Psoas muscle (tissue), 7 donors: ENCODE measurements at regions not wholly inside any gene's neighbourhood (a gene's known extent, or its start where the extent isn't known, plus 50 kb on each side); places are given as distances from the start of the nearest gene placed in this dataset.

ENCODE experiments used
- ATAC-seq, 4 donors: fragments of 200-7000 bp; cut with Tn5 transposase; one replicate each; pipeline ENCODE4 v1.9.1; 2020; ENCODE audit warnings: moderate library complexity in 3 of 4, mild to moderate bottlenecking in 2 of 4
- DNase-seq, 2 donors: peaks; one replicate each; pipeline ENCODE4 v3.0.0-alpha.2; 2020
- H3K27ac ChIP-seq: fragments of 200-600 bp; one replicate; pipeline ENCODE4 v1.8.0; 2022
- H3K27me3 ChIP-seq, 3 donors: fragments of 200-600 bp in 1 of 3; one replicate each; pipeline versions ENCODE4 v1.6.1 to v1.8.0; 2013 to 2022; ENCODE audit warnings: low read length in 2 of 3, mild to moderate bottlenecking in 2 of 3, moderate library complexity in 1 of 3; ENCODE audit not compliant: insufficient read depth in 3 of 3
- H3K36me3 ChIP-seq, 2 donors: fragments of 200-600 bp in 1 of 2; one replicate each; pipeline versions ENCODE4 v1.6.1 to v1.8.0; 2013 to 2022; ENCODE audit warnings: low read depth in 1 of 2, mild to moderate bottlenecking in 1 of 2, moderate library complexity in 1 of 2; ENCODE audit not compliant: insufficient read depth in 1 of 2
- H3K4me1 ChIP-seq: fragments of 200-600 bp; one replicate; pipeline ENCODE4 v1.8.0; 2022
- H3K4me3 ChIP-seq: fragments of 200-600 bp; one replicate; pipeline ENCODE4 v1.8.0; 2022; ENCODE audit warnings: mild to moderate bottlenecking
- H3K9me3 ChIP-seq: fragments of 200-600 bp; one replicate; pipeline ENCODE4 v1.8.0; 2022
- CTCF ChIP-seq: fragments of 200-600 bp; IDR thresholded peaks from one replicate; pipeline ENCODE4 v1.8.0; 2022; ENCODE audit warnings: antibody characterized with exemption
- WGBS, 3 donors: extraction: QIAGEN DNeasy Blood & Tissue Kit; methylation state at CpG; one replicate each; pipeline versions ENCODE4 v1.1.6 to v1.1.7; 2013; 5-methylcytosine and 5-hydroxymethylcytosine counted together
- intact Hi-C, 2 donors: fragments of 100-400 bp; cut with DNase I; formaldehyde crosslinking; loops; one replicate each; pipeline versions ENCODE4 v1.11.0 to v1.14.2; 2022
- donor health status: healthy with polysubstance abuse.
- donor health status: DM: no; HTN: no; CAD: no; lungs with moderate emphysema.
- donor health status: Bipolar disorder and iron deficiency.
- donor health status: healthy.
- donor health status: DM: yes; HTN: yes; CAD: no.
- donor health status: DM: no; HTN: no; CAD: no.
- donor health status: DM: yes; HTN: yes; CAD: no.

- Histone ChIP-seq H3K27ac (no peak overlapping the region), H3K4me3 (no peak overlapping the region), H3K9me3 (no peaks in the 10 kb centered on the region), H3K4me1 (no peaks in the 10 kb centered on the region), H3K27me3 (no peaks in the 10 kb centered on the region), H3K36me3 (no peaks in the 10 kb centered on the region)
- no peak for TF ChIP-seq CTCF
- ATAC-seq (no peak), DNase-seq (no peak)
- intact Hi-C loops: no loop called here
These were observed 68.6 kb upstream of the STARD4 start for GRCh38 chr5:111580956-111581355.

- Histone ChIP-seq H3K4me1 (no peaks in the 10 kb centered on the region), H3K27me3 (no peaks in the 10 kb centered on the region), H3K9me3 (no peaks in the 10 kb centered on the region), H3K27ac (no peak overlapping the region), H3K36me3 (no peaks in the 10 kb centered on the region), H3K4me3 (no peak overlapping the region)
- no peak for ATAC-seq
- intact Hi-C loops: no loop called here
- 93 to 97% (median 96%) methylated on average over 2 of the region's 2 CpGs for WGBS, 3 donors
- no peak for TF ChIP-seq CTCF
- no peak for DNase-seq
These were observed 62.0 kb upstream of the STARD4 start for GRCh38 chr5:111574311-111574710.

- TF ChIP-seq CTCF: no peak
- intact Hi-C loops: no loop called here
- no peaks in the 10 kb centered on the region for H3K27me3 ChIP-seq
- H3K36me3 ChIP-seq: no peaks in the 10 kb centered on the region
- DNase-seq (no peak), ATAC-seq (no peak)
- H3K4me3 ChIP-seq: no peak overlapping the region
- H3K27ac ChIP-seq: no peak overlapping the region
- H3K9me3 ChIP-seq: no peaks in the 10 kb centered on the region
- 35 to 60% (median 53%) methylated on average over 5 of the region's 5 CpGs for WGBS, 3 donors
- H3K4me1 ChIP-seq: no peaks in the 10 kb centered on the region
These were observed 60.2 kb upstream of the STARD4 start for GRCh38 chr5:111572561-111572960.

GRCh38 chr5:111563031-111563822 lies 50.9 kb upstream of the STARD4 start:
- no peak overlapping the region for H3K27ac ChIP-seq
- no peaks in the 10 kb centered on the region for H3K4me1 ChIP-seq
- no peaks in the 10 kb centered on the region for H3K27me3 ChIP-seq
- no peak for ATAC-seq
- no peaks in the 10 kb centered on the region for H3K36me3 ChIP-seq
- no peak for TF ChIP-seq CTCF
- no peaks in the 10 kb centered on the region for H3K9me3 ChIP-seq
- H3K4me3 ChIP-seq: no peak overlapping the region
- DNase-seq: no peak
- WGBS, 3 donors: 56 to 62% (median 60%) methylated on average over 6 of the region's 6 CpGs
- intact Hi-C loops: no loop called here

- Histone ChIP-seq H3K27me3 (no peaks in the 10 kb centered on the region), H3K27ac (no peak overlapping the region), H3K36me3 (no peaks in the 10 kb centered on the region), H3K4me3 (no peak overlapping the region), H3K4me1 (no peaks in the 10 kb centered on the region), H3K9me3 (no peaks in the 10 kb centered on the region)
- DNase-seq (no peak), ATAC-seq (no peak)
- no peak for TF ChIP-seq CTCF
- intact Hi-C loops: no loop called here
- WGBS, 3 donors: 56 to 65% (median 58%) methylated on average over 3 of the region's 3 CpGs
These were observed 50.2 kb upstream of the STARD4 start for GRCh38 chr5:111562561-111562960.
